HG03342 (cell line): ENCODE measurements at regions not wholly inside any gene's neighbourhood (a gene's known extent, or its start where the extent isn't known, plus 50 kb on each side); places are given as distances from the start of the nearest gene placed in this dataset.
A peak's percentile ranks its signal among the peaks of the same experiment; 100 is the strongest.

Experiments used
- ATAC-seq: cut with Tn5 transposase; IDR thresholded peaks from one replicate; pipeline ENCODE4 v1.9.1; 2021; ENCODE audit warnings: mild to moderate bottlenecking, moderate library complexity; ENCODE audit not compliant: unreplicated experiment

- ATAC-seq: no peak
Measured at GRCh38 chr12:103178366-103179080, 221.0 kb downstream of the ASCL1 start.

- peak; percentile 94 for ATAC-seq
Measured at GRCh38 chr12:103181366-103182152, 224.1 kb downstream of the ASCL1 start.

GRCh38 chr12:103182299-103182698 is 224.8 kb downstream of the ASCL1 start:
- no peak for ATAC-seq

DNA sequence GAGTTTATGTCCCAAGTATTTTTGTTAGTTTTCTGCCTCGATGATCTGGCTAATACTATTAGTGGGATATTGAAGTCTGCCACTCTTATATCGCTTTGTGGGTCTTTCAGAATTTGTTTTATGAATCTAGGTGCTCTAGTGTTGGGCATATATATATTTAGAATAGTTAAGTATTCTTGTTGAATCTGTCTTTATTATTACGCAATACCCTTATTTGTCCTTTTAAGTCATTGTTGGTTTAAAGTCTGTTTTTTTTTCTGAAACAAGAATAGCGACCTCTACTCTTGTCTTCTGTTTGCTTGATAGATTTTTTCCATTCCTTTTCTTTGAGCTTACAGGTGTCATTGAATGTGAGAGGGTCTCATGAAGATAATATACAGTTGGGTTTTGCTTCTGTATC is 239.0 kb downstream of the ASCL1 start:
- no peak for ATAC-seq

- no peak for ATAC-seq
Measured at GRCh38 chr12:103197725-103198388, 240.4 kb downstream of the ASCL1 start.

- ATAC-seq: no peak
Measured at GRCh38 chr12:103198499-103198898, 241.0 kb downstream of the ASCL1 start.

DNA sequence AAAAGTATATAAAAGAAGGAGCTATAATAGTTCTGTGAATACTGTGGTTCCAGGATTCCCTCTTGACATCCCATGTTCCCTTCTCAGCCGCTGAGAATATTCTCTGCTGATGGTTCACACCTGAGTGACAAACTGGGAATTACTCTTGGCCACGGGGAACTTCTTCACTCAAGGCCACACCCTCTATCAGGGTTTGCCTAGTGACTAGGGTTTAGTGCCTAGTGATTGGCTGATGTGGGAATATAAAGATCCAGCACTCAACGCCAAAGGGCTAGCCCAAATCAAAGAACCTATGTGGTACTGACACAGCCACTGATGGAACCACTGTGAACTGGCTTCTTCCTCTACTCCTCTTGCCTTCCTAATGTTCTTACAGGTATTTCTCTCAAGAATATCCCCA is 248.4 kb downstream of the ASCL1 start:
- no peak for ATAC-seq

- ATAC-seq: no peak
Measured at GRCh38 chr12:103207936-103208335, 250.5 kb downstream of the ASCL1 start.

DNA sequence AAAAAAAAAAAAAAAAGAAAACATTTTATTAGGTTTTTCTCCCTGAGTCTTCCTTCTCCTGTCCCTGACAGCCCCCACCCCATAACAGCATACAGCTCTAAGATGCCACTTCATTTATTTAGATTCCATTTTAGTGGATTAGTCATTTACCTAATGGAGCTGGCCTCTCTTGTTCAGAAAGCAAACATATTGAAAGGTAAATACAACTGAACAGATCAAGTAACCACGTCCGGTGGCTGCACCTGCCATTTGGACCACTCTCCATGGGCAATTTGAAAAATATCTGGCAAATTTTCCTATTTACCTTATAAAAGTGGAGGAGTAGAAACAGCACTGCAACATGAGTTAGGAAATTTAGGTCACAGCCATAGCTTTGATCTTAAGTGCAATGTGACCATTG is 254.6 kb downstream of the C12orf42 start:
- no peak for ATAC-seq

GRCh38 chr12:103244596-103244995 is 251.2 kb downstream of the C12orf42 start:
- no peak for ATAC-seq

DNA sequence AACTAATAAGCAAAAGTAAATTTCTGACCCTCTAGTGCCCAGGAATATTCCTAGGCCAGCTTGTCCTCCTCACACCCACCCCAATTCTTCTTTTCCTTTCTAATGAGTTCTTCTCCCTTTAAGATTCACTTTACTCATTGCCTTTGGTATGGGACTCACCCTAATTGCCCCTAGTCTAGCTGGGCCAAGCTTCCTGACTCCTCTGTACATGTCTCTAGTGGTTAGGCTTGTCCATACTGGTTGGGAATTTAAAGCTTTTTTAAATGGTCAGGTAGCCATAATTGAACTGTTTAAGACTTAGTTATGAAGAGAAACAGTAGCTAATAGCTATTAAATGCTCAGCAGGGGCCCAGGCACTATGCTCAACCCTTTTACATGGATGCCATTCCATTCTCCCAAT is 248.2 kb downstream of the C12orf42 start:
- no peak for ATAC-seq

- ATAC-seq: no peak
Measured at GRCh38 chr12:103249607-103250006, 246.2 kb downstream of the C12orf42 start.

- no peak for ATAC-seq
Measured at GRCh38 chr12:103250487-103250886, 245.3 kb downstream of the C12orf42 start.
